Loucy (cell line): ENCODE measurements at regions not wholly inside any gene's neighbourhood (a gene's known extent, or its start where the extent isn't known, plus 50 kb on each side); places are given as distances from the start of the nearest gene placed in this dataset.

Experiments
- CTCF ChIP-seq: fragments of 200-600 bp; sonication (generic); conservative IDR thresholded peaks from 2 replicates; pipeline ENCODE4 v1.5.1; 2014; ENCODE audit warnings: mild to moderate bottlenecking, antibody characterized with exemption, low read length
- EZH2phosphoT487 ChIP-seq: fragments of 200-600 bp; IDR thresholded peaks from 2 replicates; pipeline ENCODE4 v1.6.1; 2018; ENCODE audit warnings: antibody characterized with exemption, mild to moderate bottlenecking, moderate library complexity, borderline replicate concordance

GRCh38 chr4:57424232-57424897 lies 314.2 kb upstream of the IGFBP7 start:
- no peak for TF ChIP-seq CTCF
- TF ChIP-seq EZH2phosphoT487 = no peak
